SKM-1 treated with dmso at 0.1 percent for 144 hours (cell line): ENCODE measurements at regions not wholly inside any gene's neighbourhood (a gene's known extent, or its start where the extent isn't known, plus 50 kb on each side); places are given as distances from the start of the nearest gene placed in this dataset.
A peak's percentile ranks its signal among the peaks of the same experiment; 100 is the strongest.

Experiments
- DNase-seq: peaks from one replicate; lab custom pipeline; 2025; ENCODE audit not compliant: unreplicated experiment; lab: John Stamatoyannopoulos, UW

GRCh38 chr7:41910940-41911600 lies 208.2 kb upstream of the INHBA start:
- DNase-seq: no peak

GRCh38 chr7:41907444-41907843 lies 204.6 kb upstream of the INHBA start:
- no peak for DNase-seq

GRCh38 chr7:41900532-41900931 lies 197.6 kb upstream of the INHBA start:
- DNase-seq: no peak

- DNase-seq: no peak
These were observed 197.0 kb upstream of the INHBA start for GRCh38 chr7:41899823-41900433.

GRCh38 chr7:41893656-41894055 lies 190.8 kb upstream of the INHBA start:
- DNase-seq: no peak

- DNase-seq: no peak
These were observed 189.6 kb upstream of the INHBA start for GRCh38 chr7:41892356-41893100.

- no peak for DNase-seq
These were observed 189.1 kb upstream of the INHBA start for GRCh38 chr7:41891950-41892349.

GRCh38 chr7:41890631-41891274 lies 187.9 kb upstream of the INHBA start:
- no peak for DNase-seq

- no peak for DNase-seq
These were observed 186.6 kb upstream of the INHBA start for GRCh38 chr7:41889472-41889871.

GRCh38 chr7:41889040-41889439 lies 186.2 kb upstream of the INHBA start:
- DNase-seq: no peak

GRCh38 chr7:41887416-41887815 lies 184.5 kb upstream of the INHBA start:
- peak; percentile 41 for DNase-seq

GRCh38 chr7:41886901-41887311 lies 184.0 kb upstream of the INHBA start:
- DNase-seq: no peak

- no peak for DNase-seq
These were observed 183.5 kb upstream of the INHBA start for GRCh38 chr7:41886262-41886900.

- DNase-seq: no peak
These were observed 182.9 kb upstream of the INHBA start for GRCh38 chr7:41885748-41886147.

GRCh38 chr7:41885078-41885477 lies 182.2 kb upstream of the INHBA start:
- DNase-seq: no peak

- no peak for DNase-seq
These were observed 180.0 kb upstream of the INHBA start for GRCh38 chr7:41882745-41883420.

GRCh38 chr7:41882256-41882655 lies 179.4 kb upstream of the INHBA start:
- no peak for DNase-seq

GRCh38 chr7:41881331-41882130 lies 178.6 kb upstream of the INHBA start:
- peak; percentile 98 for DNase-seq

GRCh38 chr7:41880107-41880506 lies 177.2 kb upstream of the INHBA start:
- DNase-seq: no peak

- no peak for DNase-seq
These were observed 176.5 kb upstream of the INHBA start for GRCh38 chr7:41879403-41879802.
